T47D (cell line): ENCODE measurements at regions not wholly inside any gene's neighbourhood (a gene's known extent, or its start where the extent isn't known, plus 50 kb on each side); places are given as distances from the start of the nearest gene placed in this dataset.

Experiments used
- DNase-seq, 2 experiments: peaks; one replicate each; pipeline versions ENCODE4 v3.0.0 to v3.0.0-alpha.2; 2011 to 2012; ENCODE audit warnings: low read depth in 1 of 2, low spot score in 1 of 2
- JUND ChIP-seq: IDR thresholded peaks from 2 replicates; pipeline ENCODE4 v1.6.1; 2012; ENCODE audit warnings: low read depth
- in situ Hi-C: cut with HindIII; loops from 2 replicates; pipeline ENCODE4 v1.10.0; 2016; ENCODE audit warnings: low sequenced_read_pairs, low pct_unique_long_range_greater_than_20kb

- in situ Hi-C loops = no loop called here
- no peak for DNase-seq
- TF ChIP-seq JUND = no peak
These were observed 100.5 kb downstream of the TEX35 start for GRCh38 chr1:178613271-178613945.

- DNase-seq = no peak
- in situ Hi-C loops = no loop called here
- TF ChIP-seq JUND = no peak
These were observed 101.4 kb downstream of the TEX35 start for GRCh38 chr1:178614286-178614685.

- TF ChIP-seq JUND = no peak
- in situ Hi-C loops = no loop called here
- no peak for DNase-seq
These were observed 105.8 kb upstream of the RALGPS2 start for GRCh38 chr1:178619042-178619927.

- no peak for DNase-seq
- in situ Hi-C loops = no loop called here
- no peak for TF ChIP-seq JUND
These were observed 104.2 kb upstream of the RALGPS2 start for GRCh38 chr1:178620584-178621475.

- DNase-seq = no peak
- TF ChIP-seq JUND = no peak
- in situ Hi-C loops = no loop called here
These were observed 103.2 kb upstream of the RALGPS2 start for GRCh38 chr1:178621822-178622221.

- TF ChIP-seq JUND = no peak
- no peak for DNase-seq
- in situ Hi-C loops = no loop called here
These were observed 99.3 kb upstream of the RALGPS2 start for GRCh38 chr1:178625695-178626094.

GRCh38 chr1:178627037-178627436, 98.0 kb upstream of the RALGPS2 start:
- TF ChIP-seq JUND = no peak
- DNase-seq = no peak
- in situ Hi-C loops = no loop called here

GRCh38 chr1:178628637-178629251, 96.3 kb upstream of the RALGPS2 start:
- TF ChIP-seq JUND = no peak
- no peak for DNase-seq
- in situ Hi-C loops = no loop called here

GRCh38 chr1:178629252-178630154, 95.5 kb upstream of the RALGPS2 start:
- no peak for TF ChIP-seq JUND
- in situ Hi-C loops = no loop called here
- DNase-seq = no peak

- no peak for DNase-seq
- no peak for TF ChIP-seq JUND
- in situ Hi-C loops = no loop called here
These were observed 94.6 kb upstream of the RALGPS2 start for GRCh38 chr1:178630417-178630816.

- TF ChIP-seq JUND = no peak
- DNase-seq = no peak
- in situ Hi-C loops = no loop called here
These were observed 92.4 kb upstream of the RALGPS2 start for GRCh38 chr1:178632653-178633052.
